ENCODE measurements at regions not wholly inside any gene's neighbourhood (a gene's known extent, or its start where the extent isn't known, plus 50 kb on each side); places are given as distances from the start of the nearest gene placed in this dataset.

GRCh38 chr7:96784597-96784996 is 75.0 kb upstream of the SEM1 start:
- Mint-ChIP-seq H3K36me3 (no peaks in the 10 kb centered on the region), H3K4me1 (peaks cover 0 to 2% (median 0%) of the 10 kb centered on the region in 4 donors), H3K4me3 (no peak overlapping the region), H3K27ac (no peak overlapping the region), H3K27me3 (peaks cover 0 to 1% of the 10 kb centered on the region in 2 donors), H3K9me3 (peaks cover 0 to 4% (median 0%) of the 10 kb centered on the region in 8 donors)
- Histone ChIP-seq H3K4me3 (ENCODE audit: low read length in 2 of 2) (no peak overlapping the region), H3K27me3 (ENCODE audit: insufficient read depth, low read length) (no peaks in the 10 kb centered on the region), H3K27ac (ENCODE audit: low read depth, low read length) (no peak overlapping the region), H3K36me3 (ENCODE audit: insufficient read depth, low read length) (no peaks in the 10 kb centered on the region), H3K4me1 (ENCODE audit: insufficient read depth, low read length) (no peaks in the 10 kb centered on the region), H3K9me3 (ENCODE audit: control insufficient read depth in 1 of 2, low read length in 2 of 2) (no peaks in the 10 kb centered on the region)
- POLR2A ChIA-PET (ENCODE audit: partially characterized antibody) = no interaction called here
- intact Hi-C loops (cut with micrococcal nuclease) = no loop called here
- CTCF ChIA-PET (ENCODE audit: partially characterized antibody) = no interaction called here
- DNase-seq = no peak

DNA sequence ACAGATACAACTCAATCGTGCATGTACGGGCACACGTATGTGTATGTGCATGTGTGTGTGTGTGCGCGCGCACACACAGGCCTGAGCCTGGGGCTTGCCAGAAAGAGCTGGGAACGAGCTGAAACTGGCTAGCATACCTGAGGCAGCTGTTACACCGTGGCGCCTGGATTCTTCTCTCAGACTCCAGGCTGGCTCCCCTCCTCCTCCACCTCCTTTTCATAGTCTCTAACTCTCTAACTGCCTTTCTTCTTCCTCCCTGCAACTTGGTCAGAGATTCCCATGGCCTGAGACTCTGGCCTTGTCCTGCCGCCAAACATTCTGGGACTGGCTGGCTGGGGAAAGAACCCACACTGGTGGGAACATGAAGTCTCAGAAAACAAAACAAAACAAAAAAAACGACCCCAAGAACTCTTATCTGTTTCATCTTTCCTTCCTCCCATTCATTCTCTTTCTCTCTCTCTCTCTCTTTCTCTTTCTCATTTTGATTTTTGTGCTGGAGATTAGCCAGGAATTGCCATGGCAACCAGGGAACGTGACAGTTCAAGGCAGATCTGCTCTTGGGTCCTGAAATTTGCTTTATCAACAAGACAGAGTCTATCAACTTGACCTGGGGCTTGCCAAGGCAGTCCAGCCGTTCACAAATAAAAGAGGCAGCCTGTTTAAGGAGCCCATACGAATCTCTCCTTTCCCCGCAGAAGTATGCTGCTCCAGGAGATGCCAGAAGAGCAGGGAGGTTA is 76.8 kb upstream of the SEM1 start:
- Mint-ChIP-seq H3K9me3 (peaks cover 0 to 4% (median 0%) of the 10 kb centered on the region in 8 donors), H3K36me3 (no peaks in the 10 kb centered on the region), H3K4me1 (peaks cover 0 to 2% (median 0%) of the 10 kb centered on the region in 4 donors), H3K27ac (no peak overlapping the region), H3K4me3 (no peak overlapping the region), H3K27me3 (peaks cover 0 to 1% of the 10 kb centered on the region in 2 donors)
- no peak overlapping the region for H3K4me3 ChIP-seq (ENCODE audit: low read length in 2 of 2)
- ChIA-PET POLR2A (ENCODE audit: partially characterized antibody) (no interaction called here), CTCF (ENCODE audit: partially characterized antibody) (no interaction called here)
- DNase-seq = no peak
- intact Hi-C loops (cut with micrococcal nuclease) = no loop called here
- no peaks in the 10 kb centered on the region for H3K4me1 ChIP-seq (ENCODE audit: insufficient read depth, low read length)
- no peaks in the 10 kb centered on the region for H3K9me3 ChIP-seq (ENCODE audit: control insufficient read depth in 1 of 2, low read length in 2 of 2)
- H3K27ac ChIP-seq (ENCODE audit: low read depth, low read length) = no peak overlapping the region
- H3K27me3 ChIP-seq (ENCODE audit: insufficient read depth, low read length) = no peaks in the 10 kb centered on the region
- H3K36me3 ChIP-seq (ENCODE audit: insufficient read depth, low read length) = no peaks in the 10 kb centered on the region

- no peak for DNase-seq
- ChIA-PET POLR2A (ENCODE audit: partially characterized antibody) (no interaction called here), CTCF (ENCODE audit: partially characterized antibody) (no interaction called here)
- intact Hi-C loops (cut with micrococcal nuclease) = no loop called here
- H3K4me3 ChIP-seq (ENCODE audit: low read length in 2 of 2) = no peak overlapping the region
- H3K27me3 ChIP-seq (ENCODE audit: insufficient read depth, low read length) = no peaks in the 10 kb centered on the region
- H3K36me3 Mint-ChIP-seq = no peaks in the 10 kb centered on the region
- H3K9me3 ChIP-seq (ENCODE audit: control insufficient read depth in 1 of 2, low read length in 2 of 2) = no peaks in the 10 kb centered on the region
- no peak overlapping the region for H3K4me3 Mint-ChIP-seq
- peaks cover 0 to 1% (median 0%) of the 10 kb centered on the region in 8 donors for H3K9me3 Mint-ChIP-seq
- peaks cover 0 to 1% (median 0%) of the 10 kb centered on the region in 4 donors for H3K4me1 Mint-ChIP-seq
- H3K4me1 ChIP-seq (ENCODE audit: insufficient read depth, low read length) = no peaks in the 10 kb centered on the region
- H3K36me3 ChIP-seq (ENCODE audit: insufficient read depth, low read length) = no peaks in the 10 kb centered on the region
- H3K27ac ChIP-seq (ENCODE audit: low read depth, low read length) = no peak overlapping the region
- no peaks in the 10 kb centered on the region for H3K27me3 Mint-ChIP-seq
- H3K27ac Mint-ChIP-seq = no peak overlapping the region
Measured at GRCh38 chr7:96786998-96787395, 77.4 kb upstream of the SEM1 start.

DNA sequence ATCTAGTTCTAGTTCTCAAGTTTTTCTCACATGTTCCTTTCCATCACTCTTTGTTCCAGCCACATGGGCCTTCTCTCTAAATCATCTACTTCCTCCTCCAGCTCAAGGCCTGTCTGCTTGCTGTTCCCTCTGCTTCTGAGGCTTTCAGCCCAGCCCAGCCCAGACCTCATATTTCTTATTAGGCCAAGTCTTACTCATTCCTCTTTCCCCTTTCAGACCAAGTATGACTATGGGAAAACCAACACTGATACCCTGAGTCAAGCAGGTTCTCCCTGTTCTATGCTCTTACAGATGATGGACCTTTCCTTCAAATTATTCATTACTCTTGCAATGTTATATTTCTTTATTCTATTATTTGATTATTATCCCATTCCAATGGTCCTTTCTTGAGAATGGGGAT is 80.3 kb upstream of the SEM1 start:
- H3K9me3 Mint-ChIP-seq = peaks cover 0 to 1% (median 0%) of the 10 kb centered on the region in 8 donors
- H3K4me1 ChIP-seq (ENCODE audit: insufficient read depth, low read length) = no peaks in the 10 kb centered on the region
- H3K27ac Mint-ChIP-seq = no peak overlapping the region

DNA sequence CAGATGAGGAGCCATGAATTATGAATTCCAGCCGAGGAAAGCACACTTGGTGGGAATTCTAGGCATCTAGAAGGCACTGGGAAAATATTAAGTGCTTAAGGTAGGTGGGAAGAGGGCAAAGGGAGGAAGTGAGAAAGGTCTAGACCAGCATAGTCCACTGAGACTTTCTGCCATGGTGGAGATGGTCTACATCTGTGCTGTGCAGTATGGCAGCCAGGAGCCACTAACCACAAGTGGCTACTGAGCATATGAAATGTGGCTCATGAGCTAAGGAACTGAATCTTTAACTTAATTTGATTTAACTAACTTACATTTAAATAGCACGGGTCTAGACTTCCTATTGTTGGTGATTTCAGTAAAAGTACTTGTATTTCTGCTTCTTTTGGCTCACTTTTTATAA is 82.5 kb upstream of the SEM1 start:
- Histone ChIP-seq H3K9me3 (ENCODE audit: control insufficient read depth in 1 of 2, low read length in 2 of 2) (no peaks in the 10 kb centered on the region), H3K27me3 (ENCODE audit: insufficient read depth, low read length) (no peaks in the 10 kb centered on the region), H3K36me3 (ENCODE audit: insufficient read depth, low read length) (no peaks in the 10 kb centered on the region), H3K4me3 (ENCODE audit: low read length in 2 of 2) (no peak overlapping the region), H3K4me1 (ENCODE audit: insufficient read depth, low read length) (no peaks in the 10 kb centered on the region), H3K27ac (ENCODE audit: low read depth, low read length) (no peak overlapping the region)
- Mint-ChIP-seq H3K27ac (no peak overlapping the region), H3K4me1 (no peaks in the 10 kb centered on the region), H3K27me3 (peaks cover 1 to 4% of the 10 kb centered on the region in 2 donors), H3K36me3 (no peaks in the 10 kb centered on the region), H3K9me3 (peaks cover 0 to 1% (median 0%) of the 10 kb centered on the region in 8 donors), H3K4me3 (no peak overlapping the region)
- intact Hi-C loops (cut with micrococcal nuclease) = no loop called here
- DNase-seq = no peak
- ChIA-PET CTCF (ENCODE audit: partially characterized antibody) (no interaction called here), POLR2A (ENCODE audit: partially characterized antibody) (no interaction called here)

More for the DNA sequence above, 80.3 kb upstream of the SEM1 start:
- Histone ChIP-seq H3K4me3 (ENCODE audit: low read length in 2 of 2) (no peak overlapping the region), H3K36me3 (ENCODE audit: insufficient read depth, low read length) (no peaks in the 10 kb centered on the region), H3K27ac (ENCODE audit: low read depth, low read length) (no peak overlapping the region), H3K9me3 (ENCODE audit: control insufficient read depth in 1 of 2, low read length in 2 of 2) (no peaks in the 10 kb centered on the region), H3K27me3 (ENCODE audit: insufficient read depth, low read length) (no peaks in the 10 kb centered on the region)
- H3K4me1 Mint-ChIP-seq = no peaks in the 10 kb centered on the region
- CTCF ChIA-PET (ENCODE audit: partially characterized antibody) = no interaction called here
- no peak for DNase-seq
- no peaks in the 10 kb centered on the region for H3K36me3 Mint-ChIP-seq
- intact Hi-C loops (cut with micrococcal nuclease) = no loop called here
- H3K27me3 Mint-ChIP-seq = peaks cover 1 to 2% of the 10 kb centered on the region in 2 donors
- POLR2A ChIA-PET (ENCODE audit: partially characterized antibody) = no interaction called here
- no peak overlapping the region for H3K4me3 Mint-ChIP-seq

DNA sequence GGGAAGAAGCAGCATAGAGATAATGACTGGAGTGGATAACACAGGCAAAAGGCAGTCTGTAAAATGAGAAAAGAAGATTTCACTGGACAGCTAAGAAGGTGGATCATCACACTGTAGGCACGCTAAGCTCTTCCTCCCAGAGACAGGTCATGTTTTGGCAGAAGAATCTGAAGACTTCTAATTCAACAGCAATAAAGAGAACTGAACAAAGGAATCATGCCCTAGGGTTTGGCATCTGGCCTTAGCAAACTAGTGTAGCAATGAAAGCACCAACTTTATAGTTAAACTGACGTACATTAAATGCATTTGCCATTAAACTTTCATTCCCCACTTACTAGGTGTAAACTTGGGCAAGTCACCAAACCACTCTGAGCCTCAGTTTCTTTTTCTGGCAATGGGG is 84.4 kb upstream of the SEM1 start:
- POLR2A ChIA-PET (ENCODE audit: partially characterized antibody) = no interaction called here
- CTCF ChIA-PET (ENCODE audit: partially characterized antibody) = no interaction called here
- H3K27me3 Mint-ChIP-seq = peaks cover 4 to 5% of the 10 kb centered on the region in 2 donors

GRCh38 chr7:96800122-96800521 is 90.5 kb upstream of the SEM1 start:
- ChIA-PET POLR2A (ENCODE audit: partially characterized antibody) (no interaction called here), CTCF (ENCODE audit: partially characterized antibody) (no interaction called here)
- H3K27ac Mint-ChIP-seq = no peak overlapping the region
- Histone ChIP-seq H3K4me3 (ENCODE audit: low read length in 2 of 2) (no peak overlapping the region), H3K27ac (ENCODE audit: low read depth, low read length) (no peak overlapping the region), H3K27me3 (ENCODE audit: insufficient read depth, low read length) (no peaks in the 10 kb centered on the region), H3K9me3 (ENCODE audit: control insufficient read depth in 1 of 2, low read length in 2 of 2) (no peaks in the 10 kb centered on the region), H3K36me3 (ENCODE audit: insufficient read depth, low read length) (no peaks in the 10 kb centered on the region), H3K4me1 (ENCODE audit: insufficient read depth, low read length) (no peaks in the 10 kb centered on the region)
- H3K27me3 Mint-ChIP-seq = peaks cover 7 to 10% of the 10 kb centered on the region in 2 donors
- DNase-seq = no peak
- H3K4me3 Mint-ChIP-seq = no peak overlapping the region
- no peaks in the 10 kb centered on the region for H3K4me1 Mint-ChIP-seq
- intact Hi-C loops (cut with micrococcal nuclease) = no loop called here
- H3K36me3 Mint-ChIP-seq = no peaks in the 10 kb centered on the region
- no peaks in the 10 kb centered on the region for H3K9me3 Mint-ChIP-seq

More for the DNA sequence above, 84.4 kb upstream of the SEM1 start:
- Mint-ChIP-seq H3K36me3 (no peaks in the 10 kb centered on the region), H3K4me3 (no peak overlapping the region), H3K9me3 (peaks cover 0 to 1% (median 0%) of the 10 kb centered on the region in 8 donors), H3K27ac (no peak overlapping the region), H3K4me1 (no peaks in the 10 kb centered on the region)
- Histone ChIP-seq H3K27me3 (ENCODE audit: insufficient read depth, low read length) (no peaks in the 10 kb centered on the region), H3K4me3 (ENCODE audit: low read length in 2 of 2) (no peak overlapping the region), H3K4me1 (ENCODE audit: insufficient read depth, low read length) (no peaks in the 10 kb centered on the region), H3K9me3 (ENCODE audit: control insufficient read depth in 1 of 2, low read length in 2 of 2) (no peaks in the 10 kb centered on the region), H3K36me3 (ENCODE audit: insufficient read depth, low read length) (no peaks in the 10 kb centered on the region), H3K27ac (ENCODE audit: low read depth, low read length) (no peak overlapping the region)
- no peak for DNase-seq
- intact Hi-C loops (cut with micrococcal nuclease) = no loop called here

Measured in CD4-positive, alpha-beta memory T cell (primary cell).